KMS-11 (cell line): ENCODE measurements at regions not wholly inside any gene's neighbourhood (a gene's known extent, or its start where the extent isn't known, plus 50 kb on each side); places are given as distances from the start of the nearest gene placed in this dataset.

Experiments used
- H2AFZ ChIP-seq: fragments of 200-600 bp; sonication (generic); 2 replicates; pipeline ENCODE4 v1.6.1; 2016; ENCODE audit warnings: antibody characterized with exemption, mixed run types, low read depth
- H3K27ac ChIP-seq: fragments of 200-600 bp; sonication (generic); 2 replicates; pipeline ENCODE4 v1.6.1; 2016; ENCODE audit warnings: mild to moderate bottlenecking, mixed run types
- H3K27me3 ChIP-seq: fragments of 200-600 bp; sonication (generic); 2 replicates; pipeline ENCODE4 v1.6.1; 2017; ENCODE audit warnings: mild to moderate bottlenecking, low read depth, mixed run types, moderate library complexity; ENCODE audit not compliant: insufficient read depth
- H3K36me3 ChIP-seq: fragments of 200-600 bp; sonication (generic); 2 replicates; pipeline ENCODE4 v1.6.1; 2017; ENCODE audit warnings: mild to moderate bottlenecking, mixed run types; ENCODE audit not compliant: insufficient read depth
- H3K4me1 ChIP-seq: fragments of 200-600 bp; sonication (generic); 2 replicates; pipeline ENCODE4 v1.6.1; 2016; ENCODE audit warnings: mild to moderate bottlenecking, low read depth, mixed run types; ENCODE audit not compliant: poor library complexity, severe bottlenecking
- H3K4me2 ChIP-seq: fragments of 200-600 bp; sonication (generic); 2 replicates; pipeline ENCODE4 v1.7.0; 2016; ENCODE audit warnings: mild to moderate bottlenecking, mixed run types
- H3K4me3 ChIP-seq: fragments of 200-600 bp; sonication (generic); IDR thresholded peaks from 2 replicates; pipeline ENCODE4 v1.6.1; 2017; ENCODE audit warnings: low read depth, low read length, mixed read lengths; ENCODE audit not compliant: insufficient read depth
- H3K79me2 ChIP-seq: fragments of 200-600 bp; sonication (generic); 2 replicates; pipeline ENCODE4 v1.6.1; 2016; ENCODE audit warnings: low read depth, mixed run types; ENCODE audit not compliant: insufficient read depth
- H3K9ac ChIP-seq: fragments of 200-600 bp; sonication (generic); 2 replicates; pipeline ENCODE4 v1.6.1; 2016; ENCODE audit warnings: mild to moderate bottlenecking, mixed run types
- H4K20me1 ChIP-seq: fragments of 200-600 bp; sonication (generic); 2 replicates; pipeline ENCODE4 v1.6.1; 2016; ENCODE audit warnings: mild to moderate bottlenecking, mixed run types; ENCODE audit not compliant: insufficient read depth
- CTCF ChIP-seq: fragments of 200-600 bp; sonication (generic); conservative IDR thresholded peaks from 2 replicates; pipeline ENCODE4 v1.6.1; 2017; ENCODE audit warnings: low read depth, mild to moderate bottlenecking, antibody characterized with exemption, low read length, moderate library complexity, mixed read lengths

- H3K4me2 ChIP-seq = no peak overlapping the region
- H2AFZ ChIP-seq = no peak overlapping the region
- H3K36me3 ChIP-seq = no peaks in the 10 kb centered on the region
- H3K9ac ChIP-seq = no peak overlapping the region
- H3K4me3 ChIP-seq = no peak overlapping the region
- no peak overlapping the region for H3K27ac ChIP-seq
- no peaks in the 10 kb centered on the region for H3K4me1 ChIP-seq
- no peaks in the 10 kb centered on the region for H4K20me1 ChIP-seq
- no peaks in the 10 kb centered on the region for H3K27me3 ChIP-seq
- no peak for TF ChIP-seq CTCF
- no peaks in the 10 kb centered on the region for H3K79me2 ChIP-seq
Measured at GRCh38 chr1:59110271-59110670, 186.6 kb upstream of the FGGY start.

- H3K4me1 ChIP-seq = no peaks in the 10 kb centered on the region
- no peaks in the 10 kb centered on the region for H4K20me1 ChIP-seq
- H3K4me2 ChIP-seq = no peak overlapping the region
- H3K79me2 ChIP-seq = no peaks in the 10 kb centered on the region
- no peaks in the 10 kb centered on the region for H3K27me3 ChIP-seq
- H3K36me3 ChIP-seq = no peaks in the 10 kb centered on the region
- H2AFZ ChIP-seq = no peak overlapping the region
- TF ChIP-seq CTCF = no peak
- no peak overlapping the region for H3K9ac ChIP-seq
- H3K27ac ChIP-seq = no peak overlapping the region
- H3K4me3 ChIP-seq = no peak overlapping the region
Measured at GRCh38 chr1:59113876-59114457, 182.9 kb upstream of the FGGY start.

GRCh38 chr1:59115865-59116264 is 181.0 kb upstream of the FGGY start:
- Histone ChIP-seq H3K27ac (no peak overlapping the region), H3K27me3 (no peaks in the 10 kb centered on the region), H3K9ac (no peak overlapping the region), H3K4me3 (no peak overlapping the region), H2AFZ (no peak overlapping the region), H3K4me2 (no peak overlapping the region), H3K79me2 (no peaks in the 10 kb centered on the region), H3K4me1 (no peaks in the 10 kb centered on the region), H4K20me1 (no peaks in the 10 kb centered on the region), H3K36me3 (no peaks in the 10 kb centered on the region)
- no peak for TF ChIP-seq CTCF

GRCh38 chr1:59116920-59117542 is 179.9 kb upstream of the FGGY start:
- no peak for TF ChIP-seq CTCF
- H2AFZ ChIP-seq = no peak overlapping the region
- H3K4me2 ChIP-seq = no peak overlapping the region
- H3K36me3 ChIP-seq = no peaks in the 10 kb centered on the region
- H3K9ac ChIP-seq = no peak overlapping the region
- no peaks in the 10 kb centered on the region for H3K79me2 ChIP-seq
- H3K4me3 ChIP-seq = no peak overlapping the region
- no peaks in the 10 kb centered on the region for H4K20me1 ChIP-seq
- H3K27me3 ChIP-seq = no peaks in the 10 kb centered on the region
- no peaks in the 10 kb centered on the region for H3K4me1 ChIP-seq
- H3K27ac ChIP-seq = no peak overlapping the region
